Non-pigmented ciliary epithelial cell (primary cell): ENCODE measurements at regions not wholly inside any gene's neighbourhood (a gene's known extent, or its start where the extent isn't known, plus 50 kb on each side); places are given as distances from the start of the nearest gene placed in this dataset.

ENCODE experiments used
- DNase-seq: peaks from one replicate; pipeline ENCODE4 v3.0.0-alpha.2; 2010; ENCODE audit warnings: low read depth

GRCh38 chr21:25422610-25423608 is 184.4 kb downstream of the MRPL39 start:
- no peak for DNase-seq

GRCh38 chr21:25421321-25422028 is 185.8 kb downstream of the MRPL39 start:
- peak; percentile 28 for DNase-seq

DNA sequence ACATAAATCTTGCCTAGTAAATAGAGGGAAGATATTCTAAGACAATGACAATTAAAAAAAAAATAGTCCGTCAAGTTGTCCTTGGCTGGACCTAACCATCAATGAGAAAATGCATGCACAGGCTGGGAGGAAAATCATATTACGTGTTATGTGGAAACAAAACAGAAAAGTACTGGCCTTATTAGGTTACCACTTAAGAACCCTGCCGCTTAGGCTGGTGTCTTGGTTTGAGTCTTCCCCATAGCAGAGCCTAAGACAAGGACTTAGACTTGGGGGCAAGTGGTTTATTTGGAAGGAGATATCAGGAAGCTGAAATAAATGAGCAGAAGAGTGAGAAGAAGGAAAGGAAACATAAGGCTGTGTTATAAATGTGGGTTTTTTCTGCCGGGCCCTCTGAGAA is 186.4 kb downstream of the MRPL39 start:
- DNase-seq, result no peak

- DNase-seq, result no peak
Measured at GRCh38 chr21:25416669-25417068, 190.6 kb downstream of the MRPL39 start.

- no peak for DNase-seq
Measured at GRCh38 chr21:25412100-25412499, 195.2 kb downstream of the MRPL39 start.

- no peak for DNase-seq
Measured at GRCh38 chr21:25409978-25410377, 197.3 kb downstream of the MRPL39 start.

DNA sequence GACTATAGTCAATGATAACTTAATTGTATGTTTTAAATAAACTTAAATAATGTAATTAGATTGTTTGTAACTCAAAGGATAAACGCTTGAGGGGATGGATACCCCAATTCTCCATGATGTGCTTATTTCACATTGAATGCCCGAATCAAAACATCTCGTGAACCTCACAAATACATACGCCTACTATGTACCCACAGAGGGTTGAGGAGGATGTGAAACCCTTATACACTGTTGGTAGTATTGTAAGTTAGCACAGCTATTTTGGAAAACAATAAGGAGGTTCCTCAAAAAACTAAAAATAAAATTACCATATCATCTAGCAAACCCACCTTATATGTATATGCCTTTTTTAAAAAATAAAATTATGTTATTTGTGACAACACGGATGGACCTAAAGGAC is 198.6 kb downstream of the MRPL39 start:
- DNase-seq, result no peak

- no peak for DNase-seq
Measured at GRCh38 chr21:25406887-25407579, 200.2 kb downstream of the MRPL39 start.

- no peak for DNase-seq
Measured at GRCh38 chr21:25405984-25406383, 201.3 kb downstream of the MRPL39 start.

GRCh38 chr21:25402134-25402961 is 204.9 kb downstream of the MRPL39 start:
- no peak for DNase-seq

DNA sequence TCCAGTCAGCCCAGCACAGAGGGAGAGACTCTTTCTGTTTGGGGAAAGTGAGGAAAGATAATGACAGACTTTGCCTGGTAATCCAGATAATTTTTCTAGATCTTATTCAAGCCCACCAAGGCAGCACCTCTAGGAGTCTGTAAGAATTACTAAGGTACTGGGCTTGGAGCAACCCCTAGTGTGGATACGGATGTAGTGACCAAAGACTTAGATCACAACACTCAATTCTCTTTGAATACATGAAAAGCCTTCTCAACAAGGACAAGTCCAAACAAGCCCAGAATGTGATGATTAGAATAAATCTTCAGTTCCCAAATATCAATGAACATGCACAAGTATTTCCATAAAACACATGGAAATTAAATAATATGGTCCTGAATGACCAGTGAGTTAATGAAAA is 206.9 kb downstream of the MRPL39 start:
- no peak for DNase-seq

DNA sequence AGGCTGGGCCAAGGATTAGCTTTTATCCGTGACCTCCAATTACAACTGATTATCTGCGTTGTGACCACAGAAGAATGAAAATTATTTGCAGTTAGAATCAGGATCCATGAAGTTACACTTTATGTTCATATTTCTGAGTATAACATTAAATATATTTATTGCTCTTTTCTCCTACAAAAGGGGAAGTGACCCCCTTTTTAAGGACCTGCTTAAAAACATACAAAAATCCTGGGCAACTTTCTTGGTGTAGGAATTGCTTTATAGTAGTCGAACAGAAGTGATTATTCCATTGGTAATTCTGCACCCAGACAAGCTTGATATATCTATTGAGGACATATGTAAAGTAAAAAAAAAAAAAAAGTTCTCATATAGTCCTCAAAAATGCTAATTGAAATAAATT is 208.7 kb downstream of the MRPL39 start:
- DNase-seq, result no peak

- DNase-seq, result no peak
Measured at GRCh38 chr21:25396135-25396711, 211.1 kb downstream of the MRPL39 start.

DNA sequence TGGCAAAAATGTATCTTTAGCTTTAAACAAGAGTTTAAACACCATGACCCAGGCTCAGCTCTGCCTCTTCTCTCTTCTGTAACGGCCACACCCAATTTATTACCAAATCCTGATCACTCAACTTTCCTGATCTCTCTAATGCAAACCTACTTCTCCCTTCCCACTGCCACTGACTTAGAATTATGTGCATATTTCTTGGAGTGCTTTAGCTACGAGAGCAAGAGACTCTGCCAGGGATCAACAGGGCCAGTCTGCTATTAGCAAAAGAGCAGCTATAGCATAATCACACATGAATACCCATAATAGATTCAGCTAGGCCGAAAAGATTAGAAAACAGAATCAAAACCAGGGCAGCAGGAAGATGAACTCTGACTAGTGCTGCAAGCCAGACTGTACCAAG is 215.5 kb downstream of the MRPL39 start:
- DNase-seq, result no peak

- DNase-seq, result no peak
Measured at GRCh38 chr21:25390701-25391100, 216.6 kb downstream of the MRPL39 start.

DNA sequence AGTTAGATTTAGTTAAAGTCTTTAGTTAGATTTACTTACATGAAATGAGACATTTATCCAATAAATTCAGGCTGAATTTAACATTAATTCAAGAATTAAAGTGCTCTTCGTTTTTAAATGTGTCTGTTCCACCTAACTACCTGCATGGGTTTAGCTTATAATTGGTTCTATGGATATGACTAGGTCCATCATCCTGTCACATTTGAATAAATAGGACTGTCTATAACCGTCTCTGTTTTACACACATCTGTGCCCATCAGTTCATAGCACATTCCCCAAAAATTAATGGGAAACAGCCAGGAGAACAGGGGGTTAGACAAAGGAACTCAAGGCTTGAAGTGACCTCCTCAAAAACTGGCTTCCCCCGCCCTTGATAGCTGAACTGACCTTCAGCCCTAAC is 219.6 kb downstream of the MRPL39 start:
- DNase-seq, result no peak

- no peak for DNase-seq
Measured at GRCh38 chr21:25385911-25386474, 221.3 kb downstream of the MRPL39 start.

- no peak for DNase-seq
Measured at GRCh38 chr21:25385341-25385740, 221.9 kb downstream of the MRPL39 start.

DNA sequence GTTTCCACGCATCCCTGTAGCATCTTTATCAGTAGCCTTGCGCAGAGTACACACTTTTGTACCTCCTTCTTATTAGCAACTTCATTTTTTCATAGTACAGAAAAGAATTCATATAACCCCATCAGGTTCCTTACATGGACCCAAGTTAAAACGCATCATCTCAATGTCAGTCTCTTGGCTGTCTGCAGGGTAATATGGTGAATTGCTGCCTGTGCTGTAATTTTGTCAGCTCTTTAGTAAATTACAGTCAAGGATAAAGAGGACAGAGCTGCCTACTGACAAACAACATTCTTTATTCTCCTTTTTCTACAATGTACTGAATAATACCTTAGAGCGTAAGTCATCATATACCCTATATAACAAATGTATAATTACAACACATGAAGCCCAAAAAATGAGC is 222.5 kb downstream of the MRPL39 start:
- DNase-seq, result no peak

- no peak for DNase-seq
Measured at GRCh38 chr21:25383545-25383944, 223.7 kb downstream of the MRPL39 start.

DNA sequence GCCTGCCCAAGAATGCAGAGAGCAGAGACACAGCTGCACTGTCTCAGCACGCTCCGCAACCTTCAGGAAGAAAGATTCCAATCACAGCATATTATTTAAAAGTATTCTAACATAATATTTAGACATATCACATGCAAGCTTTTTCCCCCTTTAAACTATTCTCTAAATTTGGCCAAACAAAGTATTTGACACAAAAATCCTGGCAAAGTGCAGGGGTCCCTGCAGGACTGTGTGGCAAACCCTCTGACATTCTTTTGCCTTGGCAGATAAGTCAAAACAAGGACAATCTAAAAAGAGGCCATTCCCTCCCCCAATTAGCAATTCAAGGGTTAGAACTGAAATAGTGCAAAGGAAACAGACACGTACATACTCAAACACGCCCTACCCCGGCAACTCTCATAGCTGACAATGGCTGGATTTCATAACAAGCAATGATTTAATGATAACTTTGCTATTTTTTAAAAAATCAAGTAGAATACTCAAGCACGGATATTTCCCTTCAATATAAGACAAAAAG is 225.3 kb downstream of the MRPL39 start:
- DNase-seq, result no peak
